ENCODE measurements at regions not wholly inside any gene's neighbourhood (a gene's known extent, or its start where the extent isn't known, plus 50 kb on each side); places are given as distances from the start of the nearest gene placed in this dataset.

GRCh38 chr1:114219172-114219868 lies 65.7 kb upstream of the SYT6 start:
- peak; percentile 14 to 22 (median 19) for TF ChIP-seq CTCF (IDR thresholded peaks at IDR 0.05)
- TF ChIP-seq POLR2A (IDR thresholded peaks at IDR 0.05; ENCODE audit: low read depth), result no peak
- no peak for TF ChIP-seq EP300 (IDR thresholded peaks at IDR 0.05)

All from esophagus muscularis mucosa (tissue), 4 donors.